ENCODE measurements at regions not wholly inside any gene's neighbourhood (a gene's known extent, or its start where the extent isn't known, plus 50 kb on each side); places are given as distances from the start of the nearest gene placed in this dataset.

DNA sequence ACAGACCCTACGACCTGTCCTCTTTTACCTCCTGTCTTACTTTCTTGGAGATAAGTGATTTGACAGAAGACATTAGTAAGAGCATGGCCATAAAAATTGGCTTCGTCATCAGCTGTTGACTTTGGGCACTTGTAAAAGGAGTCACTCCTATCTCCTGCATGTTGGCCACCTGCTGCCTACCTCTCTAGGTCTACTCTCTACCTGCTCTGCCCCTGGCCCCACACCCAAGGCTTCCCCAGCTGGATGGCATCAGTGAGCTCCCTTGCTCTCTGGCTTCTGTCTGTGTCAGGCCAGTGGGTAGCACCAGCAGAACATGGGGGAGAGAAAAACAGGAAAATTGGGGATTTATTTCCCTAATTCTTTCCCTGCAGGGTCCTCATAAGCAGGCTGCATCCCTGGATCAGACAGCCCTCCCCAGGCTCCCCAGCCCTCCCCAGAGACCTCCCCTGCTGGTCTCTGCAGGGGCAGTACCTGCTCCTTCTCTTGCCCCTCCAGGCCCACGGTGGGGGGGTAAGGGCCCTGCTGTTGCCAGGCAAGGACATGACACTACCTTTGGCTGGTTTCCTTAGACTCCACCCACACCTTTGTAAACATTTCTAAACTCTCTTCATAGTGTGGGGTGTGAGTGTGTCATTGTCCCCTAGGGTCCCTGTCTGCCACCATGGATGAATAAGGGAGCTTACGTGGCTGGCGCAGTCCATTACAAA, 157.0 kb upstream of the NECTIN1 start:
- no peaks in the 10 kb centered on the region for H3K36me3 ChIP-seq (replicated peaks)
- no peak overlapping the region for H3K27ac ChIP-seq
- H3K27me3 ChIP-seq (replicated peaks) = no peaks in the 10 kb centered on the region
- no peak overlapping the region for H3K4me3 ChIP-seq (ENCODE audit: low read depth, low read length)
- no peak for DNase-seq
- no peak for TF ChIP-seq CTCF (IDR thresholded peaks at IDR 0.05; ENCODE audit: low read depth, low read length, missing control alignments)
- in situ Hi-C loops (cut with HindIII; ENCODE audit: low pct_ligation_motif_present, low sequenced_read_pairs) = no loop called here

DNA sequence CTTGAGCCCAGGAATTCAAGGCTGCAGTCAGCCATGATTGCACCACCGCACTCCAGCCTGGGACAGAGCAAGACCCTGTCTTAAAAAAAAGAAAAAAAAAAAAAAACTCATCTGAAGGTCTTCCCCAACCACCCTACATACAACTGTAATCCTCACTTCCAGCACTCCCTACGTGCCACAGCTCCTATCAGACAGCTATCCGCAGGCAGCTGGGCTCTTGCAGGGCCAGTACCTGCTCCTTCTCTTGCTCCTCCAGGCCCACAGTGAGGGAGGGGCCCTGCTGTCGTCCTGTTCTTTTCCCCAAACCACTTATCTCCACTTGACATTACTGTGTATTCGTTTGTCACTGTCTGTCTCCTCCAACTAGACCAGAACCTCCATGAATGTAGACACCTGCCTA, 156.1 kb upstream of the NECTIN1 start:
- H3K4me3 ChIP-seq (ENCODE audit: low read depth, low read length) = no peak overlapping the region
- no peak for DNase-seq
- no peak for TF ChIP-seq CTCF (IDR thresholded peaks at IDR 0.05; ENCODE audit: low read depth, low read length, missing control alignments)
- no peaks in the 10 kb centered on the region for H3K36me3 ChIP-seq (replicated peaks)
- no peaks in the 10 kb centered on the region for H3K27me3 ChIP-seq (replicated peaks)
- H3K27ac ChIP-seq = no peak overlapping the region
- in situ Hi-C loops (cut with HindIII; ENCODE audit: low pct_ligation_motif_present, low sequenced_read_pairs) = no loop called here

DNA sequence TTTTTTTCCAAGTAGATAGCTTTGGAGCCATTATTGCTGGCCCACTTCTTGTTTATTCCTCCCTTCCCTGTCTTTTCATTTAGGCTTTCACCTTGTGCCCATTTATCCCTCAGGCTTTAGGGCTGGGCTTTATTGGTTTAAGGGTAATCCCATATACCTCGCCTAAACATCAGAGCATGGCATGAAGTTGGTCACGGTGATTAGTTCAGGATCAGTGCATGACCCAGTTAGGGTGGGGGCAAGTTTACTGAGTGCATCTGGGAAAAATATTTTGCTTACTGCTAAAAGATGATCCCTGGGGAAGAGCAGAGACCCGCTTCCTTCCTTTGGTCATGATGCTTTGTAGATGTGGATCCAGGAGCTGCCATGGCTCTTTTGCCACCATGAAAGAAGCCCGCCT, 153.3 kb upstream of the NECTIN1 start:
- in situ Hi-C loops (cut with HindIII; ENCODE audit: low pct_ligation_motif_present, low sequenced_read_pairs) = no loop called here
- DNase-seq = no peak
- no peak for TF ChIP-seq CTCF (IDR thresholded peaks at IDR 0.05; ENCODE audit: low read depth, low read length, missing control alignments)
- Histone ChIP-seq H3K36me3 (replicated peaks) (no peaks in the 10 kb centered on the region), H3K4me3 (ENCODE audit: low read depth, low read length) (no peak overlapping the region), H3K27me3 (replicated peaks) (no peaks in the 10 kb centered on the region), H3K27ac (no peak overlapping the region)

DNA sequence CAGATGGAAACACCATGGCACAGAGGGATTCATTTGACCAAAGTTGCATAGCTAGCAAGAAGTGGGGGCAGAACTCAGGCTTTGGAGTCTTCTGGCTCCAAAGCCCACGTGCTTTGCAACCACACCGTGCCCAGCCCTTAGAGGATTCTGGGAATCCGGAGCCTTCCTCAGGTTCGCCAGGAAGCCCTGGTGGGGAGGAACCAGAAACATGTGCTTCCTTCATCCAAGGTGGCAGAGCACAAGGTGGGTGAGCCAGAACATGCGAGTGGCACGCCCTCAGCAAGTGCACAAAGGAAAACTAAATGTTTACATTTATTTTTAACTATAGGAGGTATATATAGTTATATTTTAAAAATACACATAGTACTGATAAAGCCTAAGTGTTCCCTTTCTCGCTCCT, 151.9 kb upstream of the NECTIN1 start:
- H3K4me3 ChIP-seq (ENCODE audit: low read depth, low read length) = no peak overlapping the region
- H3K27me3 ChIP-seq (replicated peaks) = no peaks in the 10 kb centered on the region
- no peak for DNase-seq
- H3K36me3 ChIP-seq (replicated peaks) = no peaks in the 10 kb centered on the region
- no peak overlapping the region for H3K27ac ChIP-seq
- TF ChIP-seq CTCF (IDR thresholded peaks at IDR 0.05; ENCODE audit: low read depth, low read length, missing control alignments) = no peak
- in situ Hi-C loops (cut with HindIII; ENCODE audit: low pct_ligation_motif_present, low sequenced_read_pairs) = no loop called here

- no peak for TF ChIP-seq CTCF (IDR thresholded peaks at IDR 0.05; ENCODE audit: low read depth, low read length, missing control alignments)
- DNase-seq = no peak
- Histone ChIP-seq H3K27me3 (replicated peaks) (no peaks in the 10 kb centered on the region), H3K4me3 (ENCODE audit: low read depth, low read length) (no peak overlapping the region), H3K36me3 (replicated peaks) (no peaks in the 10 kb centered on the region), H3K27ac (no peak overlapping the region)
- in situ Hi-C loops (cut with HindIII; ENCODE audit: low pct_ligation_motif_present, low sequenced_read_pairs) = no loop called here
Observed at GRCh38 chr11:119880143-119880542, 151.1 kb upstream of the NECTIN1 start.

DNA sequence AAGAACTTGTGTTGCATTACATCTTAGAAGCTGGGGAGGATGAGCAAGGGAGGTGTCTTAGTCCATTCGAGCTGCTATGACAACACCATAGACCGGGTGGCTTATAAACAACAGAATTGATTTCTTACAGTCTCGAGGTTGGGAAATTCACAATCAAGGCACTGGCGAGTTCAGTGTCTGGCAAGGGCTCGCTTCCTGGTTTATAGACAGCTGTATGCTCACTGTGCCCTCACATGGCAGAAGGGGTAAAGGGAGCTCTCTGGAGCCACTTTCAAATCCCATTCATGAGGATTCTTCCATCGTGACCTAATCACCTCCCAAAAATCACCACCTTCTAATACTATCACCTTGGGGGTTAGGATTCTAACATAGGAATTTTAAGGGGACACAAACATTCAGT, 150.0 kb upstream of the NECTIN1 start:
- in situ Hi-C loops (cut with HindIII; ENCODE audit: low pct_ligation_motif_present, low sequenced_read_pairs) = no loop called here
- Histone ChIP-seq H3K27me3 (replicated peaks) (no peaks in the 10 kb centered on the region), H3K4me3 (ENCODE audit: low read depth, low read length) (no peak overlapping the region), H3K36me3 (replicated peaks) (no peaks in the 10 kb centered on the region), H3K27ac (no peak overlapping the region)
- no peak for TF ChIP-seq CTCF (IDR thresholded peaks at IDR 0.05; ENCODE audit: low read depth, low read length, missing control alignments)
- no peak for DNase-seq

Measured in brain microvascular endothelial cell (primary cell).